HFFc6 (cell line): ENCODE measurements at regions not wholly inside any gene's neighbourhood (a gene's known extent, or its start where the extent isn't known, plus 50 kb on each side); places are given as distances from the start of the nearest gene placed in this dataset.

Source experiments
- DNase-seq: peaks from one replicate; pipeline ENCODE4 v3.0.0-alpha.2; 2018
- H3K27ac Mint-ChIP-seq: 2 replicates; pipeline ENCODE4 v1.8.0; 2020; ENCODE audit warnings: mild to moderate bottlenecking, mixed read lengths
- H3K27me3 Mint-ChIP-seq: 2 replicates; pipeline ENCODE4 v1.8.0; 2021; ENCODE audit warnings: mild to moderate bottlenecking, moderate library complexity, mixed read lengths; ENCODE audit not compliant: insufficient read depth
- H3K36me3 Mint-ChIP-seq: 2 replicates; pipeline ENCODE4 v1.8.0; 2021; ENCODE audit warnings: low read depth, mixed read lengths
- H3K4me1 Mint-ChIP-seq: 2 replicates; pipeline ENCODE4 v1.8.0; 2020; ENCODE audit warnings: low read depth, mixed read lengths
- H3K4me3 Mint-ChIP-seq: 2 replicates; pipeline ENCODE4 v1.8.0; 2020; ENCODE audit warnings: mild to moderate bottlenecking, moderate library complexity, mixed read lengths
- H3K9me3 Mint-ChIP-seq: 2 replicates; pipeline ENCODE4 v1.8.0; 2020; ENCODE audit warnings: mild to moderate bottlenecking, mixed read lengths
- CTCF ChIP-seq: fragments of 200-600 bp; sonication (generic); IDR thresholded peaks from 2 replicates; pipeline ENCODE4 v1.5.0; 2021; ENCODE audit warnings: antibody characterized with exemption, mild to moderate bottlenecking

DNA sequence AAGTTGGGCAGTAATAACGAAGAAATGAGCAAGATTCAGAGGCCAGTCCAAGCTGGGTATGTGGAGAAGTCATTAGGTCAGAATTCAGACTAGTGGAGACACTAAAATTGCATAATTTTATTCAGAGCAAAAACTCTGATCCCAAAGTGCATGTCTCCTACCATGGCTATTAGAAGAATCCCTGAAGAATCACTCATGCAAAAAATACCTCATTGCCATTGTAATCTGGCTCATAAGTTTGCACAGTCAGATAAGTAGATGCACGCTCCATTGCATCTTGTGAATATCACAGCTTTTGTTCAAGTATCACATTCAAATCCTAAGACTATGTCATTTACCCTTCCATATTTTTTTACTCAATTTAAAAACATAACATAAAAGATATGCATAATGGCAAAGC is 692.2 kb upstream of the KLHL29 start:
- H3K9me3 Mint-ChIP-seq = peaks cover 40% of the 10 kb centered on the region
- no peak for TF ChIP-seq CTCF

DNA sequence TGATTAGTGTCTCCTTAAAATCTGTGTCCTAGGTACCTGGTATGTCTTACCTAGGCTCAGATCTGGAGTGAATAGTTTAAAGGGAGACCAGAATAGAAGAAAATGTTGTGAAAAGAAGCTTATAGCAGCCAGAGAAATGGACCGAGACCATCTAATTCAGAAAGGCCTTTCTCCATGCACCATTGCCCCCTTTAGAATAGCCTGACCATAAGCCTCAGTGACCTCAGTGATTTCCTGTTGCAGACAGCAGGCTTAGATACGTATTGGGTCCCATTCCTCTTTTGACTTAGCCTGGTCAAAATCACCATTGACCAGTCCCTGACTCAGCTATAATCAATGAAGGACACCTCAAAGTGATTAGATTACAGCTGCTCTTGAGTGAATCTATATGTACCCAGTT is 690.7 kb upstream of the KLHL29 start:
- H3K4me1 Mint-ChIP-seq = no peaks in the 10 kb centered on the region
- no peaks in the 10 kb centered on the region for H3K36me3 Mint-ChIP-seq
- DNase-seq = no peak
- H3K4me3 Mint-ChIP-seq = no peak overlapping the region
- H3K27me3 Mint-ChIP-seq = no peaks in the 10 kb centered on the region
- TF ChIP-seq CTCF = no peak
- peaks cover 45% of the 10 kb centered on the region for H3K9me3 Mint-ChIP-seq
- no peak overlapping the region for H3K27ac Mint-ChIP-seq

More for the DNA sequence above, 692.2 kb upstream of the KLHL29 start:
- DNase-seq = no peak
- H3K27me3 Mint-ChIP-seq = no peaks in the 10 kb centered on the region
- no peaks in the 10 kb centered on the region for H3K4me1 Mint-ChIP-seq
- no peak overlapping the region for H3K27ac Mint-ChIP-seq
- no peak overlapping the region for H3K4me3 Mint-ChIP-seq
- no peaks in the 10 kb centered on the region for H3K36me3 Mint-ChIP-seq

DNA sequence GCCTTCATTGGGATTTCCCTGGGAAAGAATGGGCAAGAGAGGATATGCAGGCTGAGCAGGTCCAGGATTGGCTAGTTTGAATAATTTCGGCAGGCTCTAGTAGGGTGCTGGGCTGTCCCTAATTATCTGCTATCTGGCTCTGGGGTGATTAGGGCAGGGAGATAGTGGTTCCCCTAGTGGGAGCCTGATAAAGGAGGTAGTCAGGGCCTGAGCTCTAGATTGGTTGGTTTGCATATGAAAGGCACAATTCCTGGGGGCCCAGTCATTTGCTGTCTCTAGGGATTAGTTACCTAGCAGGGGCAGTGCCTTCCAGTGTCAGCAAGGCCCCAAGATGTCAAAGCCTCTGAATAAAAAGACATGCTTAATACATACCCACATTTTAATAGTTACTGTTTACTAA is 690.1 kb upstream of the KLHL29 start:
- Mint-ChIP-seq H3K9me3 (peaks cover 48% of the 10 kb centered on the region), H3K4me3 (no peak overlapping the region), H3K27me3 (no peaks in the 10 kb centered on the region), H3K4me1 (no peaks in the 10 kb centered on the region), H3K36me3 (no peaks in the 10 kb centered on the region), H3K27ac (no peak overlapping the region)
- no peak for DNase-seq
- no peak for TF ChIP-seq CTCF

DNA sequence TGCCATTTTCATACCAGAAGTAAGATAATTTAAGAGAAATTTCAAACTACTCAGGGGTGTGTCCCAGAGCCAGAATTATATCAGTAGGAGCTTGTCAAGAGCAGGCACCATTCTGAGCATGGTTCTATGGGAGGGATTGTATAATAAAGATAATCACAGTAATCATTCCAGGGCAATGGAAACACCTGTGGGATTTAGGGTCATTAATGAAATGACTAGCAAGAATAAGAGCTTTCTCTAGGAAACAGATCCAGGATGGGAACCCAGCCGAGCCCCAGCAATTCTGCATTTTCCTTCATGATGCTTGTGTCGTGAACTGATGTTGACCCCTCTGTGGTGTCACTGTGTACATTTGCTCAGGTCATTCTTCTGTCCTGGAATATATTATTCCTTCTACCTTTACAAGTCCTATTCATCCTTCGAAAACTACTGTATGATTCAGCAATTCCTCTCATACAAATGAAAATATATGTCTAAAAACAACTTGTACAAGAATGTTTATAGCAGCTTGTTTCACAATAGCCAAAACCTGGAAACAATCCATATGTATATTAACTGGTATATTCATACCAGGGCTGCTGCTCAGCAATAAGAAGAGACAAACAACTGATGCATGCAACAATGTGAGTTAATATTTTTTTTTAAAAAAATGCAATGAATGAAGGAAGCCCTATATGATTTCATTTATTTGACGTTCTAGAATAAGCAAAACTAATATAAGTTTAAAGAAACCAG is 687.8 kb upstream of the KLHL29 start:
- Mint-ChIP-seq H3K27ac (no peak overlapping the region), H3K9me3 (peaks cover 27% of the 10 kb centered on the region), H3K27me3 (no peaks in the 10 kb centered on the region), H3K4me1 (no peaks in the 10 kb centered on the region), H3K36me3 (no peaks in the 10 kb centered on the region), H3K4me3 (no peak overlapping the region)
- no peak for TF ChIP-seq CTCF
- DNase-seq = no peak

DNA sequence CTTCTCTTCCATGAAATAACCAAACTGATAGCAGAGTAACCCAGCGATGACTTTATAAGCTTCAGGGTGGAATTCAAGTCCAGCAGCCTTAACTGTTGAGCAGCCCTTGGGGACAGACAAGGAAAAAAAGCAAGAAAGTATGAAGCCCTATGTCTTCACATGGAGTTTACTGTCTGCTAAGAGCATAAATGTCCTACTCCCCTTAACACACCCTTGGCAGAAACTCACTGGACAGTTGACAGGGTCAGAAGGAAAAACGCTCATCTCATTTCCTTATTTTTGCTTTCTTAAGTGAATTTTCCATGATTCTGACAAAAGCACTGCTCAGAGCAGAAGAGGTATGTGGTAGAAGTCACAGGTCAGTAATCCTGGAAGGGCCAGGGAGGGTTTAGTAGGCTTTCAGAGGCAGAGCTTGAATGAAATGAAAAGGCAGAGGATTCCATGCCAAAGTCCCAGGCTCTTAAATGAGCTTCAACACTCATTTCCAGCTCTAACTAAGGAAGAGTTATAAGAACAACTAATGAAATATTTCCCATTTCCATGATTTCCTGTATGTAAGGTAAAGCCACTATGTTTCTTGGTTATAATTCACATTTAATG is 683.3 kb upstream of the KLHL29 start:
- Mint-ChIP-seq H3K4me1 (no peaks in the 10 kb centered on the region), H3K4me3 (no peak overlapping the region), H3K9me3 (peaks cover 42% of the 10 kb centered on the region), H3K36me3 (no peaks in the 10 kb centered on the region), H3K27ac (no peak overlapping the region), H3K27me3 (no peaks in the 10 kb centered on the region)
- DNase-seq = no peak
- no peak for TF ChIP-seq CTCF
